HG03520 (cell line): ENCODE measurements at regions not wholly inside any gene's neighbourhood (a gene's known extent, or its start where the extent isn't known, plus 50 kb on each side); places are given as distances from the start of the nearest gene placed in this dataset.
A peak's percentile ranks its signal among the peaks of the same experiment; 100 is the strongest.
"Not testable (repeated sequence)": the region's sequence is repeated elsewhere in the genome, so short reads cannot be mapped to it uniquely, and the experiment has no call there.

Experiments
- ATAC-seq: cut with Tn5 transposase; IDR thresholded peaks from one replicate; pipeline ENCODE4 v1.9.1; 2021; ENCODE audit warnings: mild to moderate bottlenecking, moderate library complexity; ENCODE audit not compliant: unreplicated experiment

GRCh38 chr6:163706500-163707087, 292.1 kb downstream of the QKI start:
- no peak for ATAC-seq

DNA sequence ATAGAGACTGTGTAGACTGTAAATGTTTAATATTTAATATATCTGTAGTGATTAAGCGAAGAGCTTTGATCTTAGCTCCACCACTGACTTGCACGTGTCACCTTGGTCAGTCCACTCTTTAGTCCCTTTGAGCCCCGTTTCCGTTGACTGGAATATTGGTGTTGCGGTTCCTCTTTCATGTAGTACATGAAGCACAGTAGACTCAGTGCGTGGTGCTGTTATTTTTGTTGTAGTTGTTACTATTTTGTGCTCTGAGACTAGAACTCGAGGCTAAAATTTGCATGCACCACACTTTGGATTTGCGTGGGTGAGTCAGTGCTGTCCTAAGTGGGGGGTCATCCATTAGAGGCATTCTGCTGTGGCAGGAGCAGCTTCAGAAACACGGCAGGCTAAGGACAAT, 291.4 kb downstream of the QKI start:
- peak; percentile 42 for ATAC-seq

DNA sequence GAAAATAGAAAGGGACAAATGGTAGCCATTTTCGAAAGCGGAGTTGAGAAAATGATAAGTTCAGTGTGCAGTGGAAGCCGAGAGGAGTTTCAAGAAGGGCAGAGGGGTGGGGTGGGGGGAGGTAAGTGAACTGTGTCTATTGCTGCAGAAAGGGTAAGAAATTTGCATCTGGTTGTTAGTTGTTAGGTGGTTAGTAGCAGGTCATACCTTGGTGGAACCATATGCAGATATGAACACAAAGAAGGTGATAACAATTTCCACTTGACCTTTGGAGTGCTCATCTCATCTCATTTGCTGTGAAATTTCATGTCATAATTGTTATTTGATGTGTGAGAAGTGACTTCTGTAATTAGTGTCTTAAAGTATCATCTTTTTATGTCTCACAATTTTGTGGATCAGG, 288.2 kb downstream of the QKI start:
- ATAC-seq = no peak

GRCh38 chr6:163701762-163702161, 287.2 kb downstream of the QKI start:
- ATAC-seq = no peak

- no peak for ATAC-seq
Observed at GRCh38 chr6:163698086-163698485, 283.6 kb downstream of the QKI start.

GRCh38 chr6:163696311-163696710, 281.8 kb downstream of the QKI start:
- not testable (repeated sequence) for ATAC-seq

GRCh38 chr6:163695414-163695864, 280.9 kb downstream of the QKI start:
- no peak for ATAC-seq

DNA sequence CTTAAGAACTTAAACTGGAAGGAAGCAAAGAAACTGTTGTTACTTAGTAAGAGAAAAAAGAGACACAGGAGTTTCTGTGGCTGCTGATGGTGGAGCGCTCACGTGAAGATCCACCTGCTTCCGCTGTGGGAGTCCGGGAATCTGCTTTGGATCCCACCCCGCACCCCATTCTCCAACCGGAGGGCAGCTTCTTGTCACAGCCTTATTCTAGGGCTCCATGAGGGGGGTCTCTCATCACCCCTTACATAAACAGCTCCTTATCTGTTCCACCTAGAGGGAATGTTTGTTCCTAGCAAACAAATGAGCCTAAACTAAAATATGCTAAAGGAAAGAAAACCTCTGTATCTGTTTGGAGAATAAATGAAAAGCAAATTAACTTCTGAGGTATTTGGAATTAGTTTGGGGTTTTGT, 280.5 kb downstream of the QKI start:
- no peak for ATAC-seq

GRCh38 chr6:163694072-163694471, 279.6 kb downstream of the QKI start:
- ATAC-seq = no peak

- no peak for ATAC-seq
Observed at GRCh38 chr6:163691049-163691448, 276.5 kb downstream of the QKI start.

DNA sequence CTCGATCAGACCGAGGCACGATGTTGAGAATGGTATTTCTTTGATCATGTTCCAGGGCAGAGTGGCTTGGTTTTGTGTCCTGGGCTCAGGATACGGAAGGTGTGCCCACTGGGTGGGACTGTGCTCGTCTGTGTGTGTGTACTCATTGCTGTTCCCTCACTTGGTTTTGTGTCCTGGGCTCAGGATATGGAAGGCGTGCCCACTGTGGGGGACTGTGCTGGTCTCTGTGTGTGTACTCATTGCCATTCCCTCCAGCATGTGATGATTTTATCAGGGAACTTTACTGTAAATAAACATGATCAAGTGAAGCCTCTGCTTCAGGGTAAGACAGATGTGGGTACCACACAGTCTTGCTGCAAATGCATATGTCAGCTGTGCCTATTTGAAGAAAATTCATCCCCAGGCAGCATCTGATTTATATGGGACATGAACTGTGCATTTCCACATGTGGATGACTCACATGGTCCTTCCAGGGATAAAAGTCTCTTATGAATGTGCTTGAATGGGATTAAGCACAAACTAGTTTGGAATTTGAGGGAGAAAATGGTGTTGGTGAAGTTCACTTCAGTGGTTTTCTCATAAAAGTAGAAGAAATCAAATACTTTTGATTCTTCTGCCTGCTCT, 274.3 kb downstream of the QKI start:
- no peak for ATAC-seq

DNA sequence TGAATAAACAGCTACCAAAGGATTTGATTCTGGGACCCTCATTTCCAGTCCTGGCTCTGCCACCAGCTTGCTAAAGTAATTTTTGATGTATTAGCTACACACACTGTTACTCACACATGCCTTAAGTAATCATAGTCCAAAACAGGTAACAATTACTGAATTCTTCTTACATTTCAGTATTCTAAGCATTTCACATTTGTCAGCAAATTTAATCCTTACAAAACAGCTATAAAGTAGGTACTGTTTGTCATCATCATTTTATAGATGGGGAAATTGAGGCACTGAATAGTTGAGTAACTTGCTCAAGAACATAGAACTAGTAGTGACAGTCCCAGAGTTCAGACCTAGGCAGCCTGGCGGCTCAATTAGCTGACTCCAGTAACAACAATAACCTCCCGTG, 272.6 kb downstream of the QKI start:
- ATAC-seq = no peak

GRCh38 chr6:163686301-163686700, 271.8 kb downstream of the QKI start:
- no peak for ATAC-seq

GRCh38 chr6:163683105-163683622, 268.6 kb downstream of the QKI start:
- ATAC-seq = no peak

GRCh38 chr6:163679753-163680152, 265.2 kb downstream of the QKI start:
- no peak for ATAC-seq

GRCh38 chr6:163679012-163679660, 264.6 kb downstream of the QKI start:
- ATAC-seq = no peak

DNA sequence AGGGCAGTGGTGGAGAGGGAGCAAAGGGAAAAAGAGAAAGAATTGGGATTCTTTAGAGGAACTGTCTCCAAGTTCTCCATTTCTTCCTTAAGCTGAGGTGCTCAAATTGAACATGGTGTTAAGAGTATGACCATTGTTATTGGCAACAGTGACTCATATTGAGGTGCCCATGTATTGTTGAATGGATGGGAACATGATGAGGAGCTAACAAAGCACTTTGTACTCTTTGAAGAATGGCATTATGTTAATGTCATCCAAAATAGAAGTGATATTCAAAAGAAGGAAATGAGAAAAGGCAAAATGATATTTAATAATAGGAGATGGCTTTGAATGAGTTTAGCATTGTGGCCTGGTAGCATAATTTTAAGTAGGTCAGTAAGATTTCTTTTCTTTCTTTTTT, 261.1 kb downstream of the QKI start:
- ATAC-seq = no peak

DNA sequence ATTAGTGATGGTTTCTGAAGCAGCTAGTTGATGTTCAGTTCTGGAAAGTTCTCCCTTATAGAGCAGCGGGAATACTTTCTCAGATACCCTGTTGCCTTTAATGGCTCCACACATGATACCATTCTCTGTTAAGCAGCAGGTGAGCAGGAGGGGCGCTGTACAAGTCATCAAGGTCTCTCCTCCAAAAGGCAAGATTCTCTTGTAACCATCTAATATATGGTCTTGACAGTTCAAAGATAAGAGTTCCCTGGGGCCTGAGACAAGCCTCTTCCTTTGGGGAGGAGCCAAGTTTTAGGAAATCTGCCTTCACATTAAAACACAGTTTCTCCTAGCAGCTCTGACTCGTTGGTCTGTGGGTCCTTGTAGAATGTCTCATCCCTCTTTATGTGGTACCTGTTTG, 258.2 kb downstream of the QKI start:
- no peak for ATAC-seq

GRCh38 chr6:163671791-163672190, 257.3 kb downstream of the QKI start:
- no peak for ATAC-seq

DNA sequence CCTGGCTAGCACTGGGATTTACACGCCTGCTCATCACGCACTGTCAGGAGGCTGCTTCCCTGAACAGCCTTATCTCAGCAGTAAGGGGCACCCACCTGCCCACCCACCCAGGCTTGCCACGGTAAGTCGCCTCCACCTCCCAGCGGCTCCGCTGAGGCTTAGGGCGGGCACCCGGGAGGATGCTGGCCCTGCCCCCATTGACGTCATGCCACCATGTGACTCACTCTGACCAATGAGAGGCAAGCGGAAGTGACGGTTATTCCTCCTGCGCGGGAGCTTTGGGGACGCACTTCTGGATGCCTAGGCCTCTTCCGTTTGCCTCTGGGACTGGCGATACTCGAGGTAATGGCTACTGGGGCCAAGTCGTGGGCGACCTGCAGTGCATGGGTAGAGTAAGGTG, 256.8 kb downstream of the QKI start:
- no peak for ATAC-seq

- ATAC-seq = no peak
Observed at GRCh38 chr6:163670336-163670735, 255.8 kb downstream of the QKI start.

GRCh38 chr6:163668061-163668426, 253.5 kb downstream of the QKI start:
- peak; percentile 41 for ATAC-seq
